ENCODE measurements at regions not wholly inside any gene's neighbourhood (a gene's known extent, or its start where the extent isn't known, plus 50 kb on each side); places are given as distances from the start of the nearest gene placed in this dataset.

- Histone ChIP-seq H3K4me1 (ENCODE audit: control insufficient read depth in 2 of 2, insufficient read depth in 2 of 2, low read length in 1 of 2) (no peaks in the 10 kb centered on the region), H3K27ac (ENCODE audit: low read depth in 2 of 2, low read length in 1 of 2) (no peak overlapping the region), H3K4me3 (ENCODE audit: low read depth in 1 of 2, low read length in 2 of 2) (no peak overlapping the region), H3K36me3 (ENCODE audit: control insufficient read depth in 2 of 2, insufficient read depth in 2 of 2, low read length in 1 of 2) (peaks cover 0 to 3% of the 10 kb centered on the region in 2 donors), H3K9me3 (ENCODE audit: control insufficient read depth in 2 of 2, insufficient read depth in 1 of 2, low read depth in 1 of 2, low read length in 1 of 2) (no peaks in the 10 kb centered on the region), H3K27me3 (ENCODE audit: control insufficient read depth in 1 of 2, insufficient read depth in 2 of 2, low read length in 2 of 2) (no peaks in the 10 kb centered on the region)
- WGBS, 2 donors: 67 to 81% methylated on average over 3 of the region's 3 CpGs
Measured at GRCh38 chr6:144744720-144745119, 459.6 kb downstream of the UTRN start.

- H3K36me3 ChIP-seq (ENCODE audit: control insufficient read depth in 2 of 2, insufficient read depth in 2 of 2, low read length in 1 of 2): peaks cover 0 to 3% of the 10 kb centered on the region in 2 donors
- WGBS, 2 donors: 43 to 63% methylated on average over 3 of the region's 3 CpGs
- H3K27ac ChIP-seq (ENCODE audit: low read depth in 2 of 2, low read length in 1 of 2): no peak overlapping the region
- no peaks in the 10 kb centered on the region for H3K27me3 ChIP-seq (ENCODE audit: control insufficient read depth in 1 of 2, insufficient read depth in 2 of 2, low read length in 2 of 2)
- no peaks in the 10 kb centered on the region for H3K9me3 ChIP-seq (ENCODE audit: control insufficient read depth in 2 of 2, insufficient read depth in 1 of 2, low read depth in 1 of 2, low read length in 1 of 2)
- H3K4me1 ChIP-seq (ENCODE audit: control insufficient read depth in 2 of 2, insufficient read depth in 2 of 2, low read length in 1 of 2): no peaks in the 10 kb centered on the region
- H3K4me3 ChIP-seq (ENCODE audit: low read depth in 1 of 2, low read length in 2 of 2): no peak overlapping the region
Measured at GRCh38 chr6:144745439-144745838, 460.3 kb downstream of the UTRN start.

- 93 to 95% methylated on average over 1 of the region's 1 CpG for WGBS, 2 donors
- H3K27me3 ChIP-seq (ENCODE audit: control insufficient read depth in 1 of 2, insufficient read depth in 2 of 2, low read length in 2 of 2): no peaks in the 10 kb centered on the region
Measured at GRCh38 chr6:144746902-144747469, 461.9 kb downstream of the UTRN start.

GRCh38 chr6:144749263-144749662 is 464.1 kb downstream of the UTRN start:
- no peak overlapping the region for H3K4me3 ChIP-seq (ENCODE audit: low read depth in 1 of 2, low read length in 2 of 2)
- WGBS, 2 donors: 70 to 72% methylated on average over 3 of the region's 3 CpGs
- H3K36me3 ChIP-seq (ENCODE audit: control insufficient read depth in 2 of 2, insufficient read depth in 2 of 2, low read length in 1 of 2): peaks cover 2 to 3% of the 10 kb centered on the region in 2 donors
- H3K27me3 ChIP-seq (ENCODE audit: control insufficient read depth in 1 of 2, insufficient read depth in 2 of 2, low read length in 2 of 2): no peaks in the 10 kb centered on the region
- no peaks in the 10 kb centered on the region for H3K4me1 ChIP-seq (ENCODE audit: control insufficient read depth in 2 of 2, insufficient read depth in 2 of 2, low read length in 1 of 2)
- no peak overlapping the region for H3K27ac ChIP-seq (ENCODE audit: low read depth in 2 of 2, low read length in 1 of 2)
- H3K9me3 ChIP-seq (ENCODE audit: control insufficient read depth in 2 of 2, insufficient read depth in 1 of 2, low read depth in 1 of 2, low read length in 1 of 2): no peaks in the 10 kb centered on the region

More at GRCh38 chr6:144746902-144747469, 461.9 kb downstream of the UTRN start:
- no peaks in the 10 kb centered on the region for H3K9me3 ChIP-seq (ENCODE audit: control insufficient read depth in 2 of 2, insufficient read depth in 1 of 2, low read depth in 1 of 2, low read length in 1 of 2)
- no peaks in the 10 kb centered on the region for H3K4me1 ChIP-seq (ENCODE audit: control insufficient read depth in 2 of 2, insufficient read depth in 2 of 2, low read length in 1 of 2)
- no peak overlapping the region for H3K4me3 ChIP-seq (ENCODE audit: low read depth in 1 of 2, low read length in 2 of 2)
- H3K36me3 ChIP-seq (ENCODE audit: control insufficient read depth in 2 of 2, insufficient read depth in 2 of 2, low read length in 1 of 2): peaks cover 2 to 3% of the 10 kb centered on the region in 2 donors
- no peak overlapping the region for H3K27ac ChIP-seq (ENCODE audit: low read depth in 2 of 2, low read length in 1 of 2)

GRCh38 chr6:144753023-144753705 is 468.0 kb downstream of the UTRN start:
- 92 to 96% methylated on average over 2 of the region's 2 CpGs for WGBS, 2 donors
- H3K4me1 ChIP-seq (ENCODE audit: control insufficient read depth in 2 of 2, insufficient read depth in 2 of 2, low read length in 1 of 2): no peaks in the 10 kb centered on the region

GRCh38 chr6:144756469-144756868 is 471.3 kb downstream of the UTRN start:
- H3K4me1 ChIP-seq (ENCODE audit: control insufficient read depth in 2 of 2, insufficient read depth in 2 of 2, low read length in 1 of 2): no peaks in the 10 kb centered on the region
- H3K9me3 ChIP-seq (ENCODE audit: control insufficient read depth in 2 of 2, insufficient read depth in 1 of 2, low read depth in 1 of 2, low read length in 1 of 2): no peaks in the 10 kb centered on the region
- H3K27ac ChIP-seq (ENCODE audit: low read depth in 2 of 2, low read length in 1 of 2): no peak overlapping the region

More at GRCh38 chr6:144753023-144753705, 468.0 kb downstream of the UTRN start:
- Histone ChIP-seq H3K4me3 (ENCODE audit: low read depth in 1 of 2, low read length in 2 of 2) (no peak overlapping the region), H3K9me3 (ENCODE audit: control insufficient read depth in 2 of 2, insufficient read depth in 1 of 2, low read depth in 1 of 2, low read length in 1 of 2) (no peaks in the 10 kb centered on the region), H3K27ac (ENCODE audit: low read depth in 2 of 2, low read length in 1 of 2) (no peak overlapping the region), H3K36me3 (ENCODE audit: control insufficient read depth in 2 of 2, insufficient read depth in 2 of 2, low read length in 1 of 2) (peaks cover 0 to 2% of the 10 kb centered on the region in 2 donors), H3K27me3 (ENCODE audit: control insufficient read depth in 1 of 2, insufficient read depth in 2 of 2, low read length in 2 of 2) (no peaks in the 10 kb centered on the region)

GRCh38 chr6:144757299-144757698 is 472.2 kb downstream of the UTRN start:
- H3K9me3 ChIP-seq (ENCODE audit: control insufficient read depth in 2 of 2, insufficient read depth in 1 of 2, low read depth in 1 of 2, low read length in 1 of 2): no peaks in the 10 kb centered on the region
- H3K36me3 ChIP-seq (ENCODE audit: control insufficient read depth in 2 of 2, insufficient read depth in 2 of 2, low read length in 1 of 2): no peaks in the 10 kb centered on the region
- H3K4me1 ChIP-seq (ENCODE audit: control insufficient read depth in 2 of 2, insufficient read depth in 2 of 2, low read length in 1 of 2): no peaks in the 10 kb centered on the region
- no peaks in the 10 kb centered on the region for H3K27me3 ChIP-seq (ENCODE audit: control insufficient read depth in 1 of 2, insufficient read depth in 2 of 2, low read length in 2 of 2)
- no peak overlapping the region for H3K27ac ChIP-seq (ENCODE audit: low read depth in 2 of 2, low read length in 1 of 2)
- no peak overlapping the region for H3K4me3 ChIP-seq (ENCODE audit: low read depth in 1 of 2, low read length in 2 of 2)
- 62 to 67% methylated on average over 3 of the region's 3 CpGs for WGBS, 2 donors

More at GRCh38 chr6:144756469-144756868, 471.3 kb downstream of the UTRN start:
- WGBS, 2 donors: 41 to 59% methylated on average over 2 of the region's 2 CpGs
- no peak overlapping the region for H3K4me3 ChIP-seq (ENCODE audit: low read depth in 1 of 2, low read length in 2 of 2)
- no peaks in the 10 kb centered on the region for H3K27me3 ChIP-seq (ENCODE audit: control insufficient read depth in 1 of 2, insufficient read depth in 2 of 2, low read length in 2 of 2)
- H3K36me3 ChIP-seq (ENCODE audit: control insufficient read depth in 2 of 2, insufficient read depth in 2 of 2, low read length in 1 of 2): peaks cover 0 to 2% of the 10 kb centered on the region in 2 donors

- H3K9me3 ChIP-seq (ENCODE audit: control insufficient read depth in 2 of 2, insufficient read depth in 1 of 2, low read depth in 1 of 2, low read length in 1 of 2): no peaks in the 10 kb centered on the region
- 64 to 79% methylated on average over 3 of the region's 3 CpGs for WGBS, 2 donors
- H3K4me3 ChIP-seq (ENCODE audit: low read depth in 1 of 2, low read length in 2 of 2): no peak overlapping the region
- H3K27me3 ChIP-seq (ENCODE audit: control insufficient read depth in 1 of 2, insufficient read depth in 2 of 2, low read length in 2 of 2): no peaks in the 10 kb centered on the region
- H3K4me1 ChIP-seq (ENCODE audit: control insufficient read depth in 2 of 2, insufficient read depth in 2 of 2, low read length in 1 of 2): no peaks in the 10 kb centered on the region
- no peaks in the 10 kb centered on the region for H3K36me3 ChIP-seq (ENCODE audit: control insufficient read depth in 2 of 2, insufficient read depth in 2 of 2, low read length in 1 of 2)
- no peak overlapping the region for H3K27ac ChIP-seq (ENCODE audit: low read depth in 2 of 2, low read length in 1 of 2)
Measured at GRCh38 chr6:144757730-144758129, 472.6 kb downstream of the UTRN start.

- H3K36me3 ChIP-seq (ENCODE audit: control insufficient read depth in 2 of 2, insufficient read depth in 2 of 2, low read length in 1 of 2): no peaks in the 10 kb centered on the region
- no peak overlapping the region for H3K27ac ChIP-seq (ENCODE audit: low read depth in 2 of 2, low read length in 1 of 2)
- H3K4me3 ChIP-seq (ENCODE audit: low read depth in 1 of 2, low read length in 2 of 2): no peak overlapping the region
- no peaks in the 10 kb centered on the region for H3K9me3 ChIP-seq (ENCODE audit: control insufficient read depth in 2 of 2, insufficient read depth in 1 of 2, low read depth in 1 of 2, low read length in 1 of 2)
- 52 to 58% methylated on average over 3 of the region's 3 CpGs for WGBS, 2 donors
- no peaks in the 10 kb centered on the region for H3K4me1 ChIP-seq (ENCODE audit: control insufficient read depth in 2 of 2, insufficient read depth in 2 of 2, low read length in 1 of 2)
- H3K27me3 ChIP-seq (ENCODE audit: control insufficient read depth in 1 of 2, insufficient read depth in 2 of 2, low read length in 2 of 2): no peaks in the 10 kb centered on the region
Measured at GRCh38 chr6:144758602-144759001, 473.5 kb downstream of the UTRN start.

GRCh38 chr6:144762469-144762868 is 477.3 kb downstream of the UTRN start:
- H3K27ac ChIP-seq (ENCODE audit: low read depth in 2 of 2, low read length in 1 of 2): no peak overlapping the region
- WGBS, 2 donors: 93 to 96% methylated on average over 3 of the region's 3 CpGs
- H3K9me3 ChIP-seq (ENCODE audit: control insufficient read depth in 2 of 2, insufficient read depth in 1 of 2, low read depth in 1 of 2, low read length in 1 of 2): no peaks in the 10 kb centered on the region
- no peaks in the 10 kb centered on the region for H3K4me1 ChIP-seq (ENCODE audit: control insufficient read depth in 2 of 2, insufficient read depth in 2 of 2, low read length in 1 of 2)
- H3K4me3 ChIP-seq (ENCODE audit: low read depth in 1 of 2, low read length in 2 of 2): no peak overlapping the region
- H3K36me3 ChIP-seq (ENCODE audit: control insufficient read depth in 2 of 2, insufficient read depth in 2 of 2, low read length in 1 of 2): no peaks in the 10 kb centered on the region
- no peaks in the 10 kb centered on the region for H3K27me3 ChIP-seq (ENCODE audit: control insufficient read depth in 1 of 2, insufficient read depth in 2 of 2, low read length in 2 of 2)
